HG03378 (cell line): ENCODE measurements at regions not wholly inside any gene's neighbourhood (a gene's known extent, or its start where the extent isn't known, plus 50 kb on each side); places are given as distances from the start of the nearest gene placed in this dataset.
A peak's percentile ranks its signal among the peaks of the same experiment; 100 is the strongest.
"Not testable (repeated sequence)": the region's sequence is repeated elsewhere in the genome, so short reads cannot be mapped to it uniquely, and the experiment has no call there.

Source experiments
- ATAC-seq: cut with Tn5 transposase; IDR thresholded peaks from one replicate; pipeline ENCODE4 v1.9.1; 2021; ENCODE audit warnings: mild to moderate bottlenecking, moderate library complexity; ENCODE audit not compliant: unreplicated experiment

- ATAC-seq, result not testable (repeated sequence)
Measured at GRCh38 chr15:38797506-38797905, 232.9 kb upstream of the RASGRP1 start.

GRCh38 chr15:38799202-38799601, 234.6 kb upstream of the RASGRP1 start:
- not testable (repeated sequence) for ATAC-seq

- ATAC-seq, result no peak
Measured at GRCh38 chr15:38809621-38810020, 245.0 kb upstream of the RASGRP1 start.

GRCh38 chr15:38810686-38811085, 246.1 kb upstream of the RASGRP1 start:
- no peak for ATAC-seq

- not testable (repeated sequence) for ATAC-seq
Measured at GRCh38 chr15:38814254-38814653, 249.6 kb upstream of the RASGRP1 start.

- no peak for ATAC-seq
Measured at GRCh38 chr15:38814891-38815290, 250.3 kb upstream of the RASGRP1 start.

- peak; percentile 86 for ATAC-seq
Measured at GRCh38 chr15:38817427-38818156, 253.0 kb upstream of the RASGRP1 start.

- ATAC-seq, result no peak
Measured at GRCh38 chr15:38818157-38818790, 253.7 kb upstream of the RASGRP1 start.

- ATAC-seq, result no peak
Measured at GRCh38 chr15:38819387-38819950, 254.9 kb upstream of the RASGRP1 start.

GRCh38 chr15:38823263-38823662, 258.6 kb upstream of the RASGRP1 start:
- no peak for ATAC-seq

- no peak for ATAC-seq
Measured at GRCh38 chr15:38824719-38825118, 260.1 kb upstream of the RASGRP1 start.

- ATAC-seq, result no peak
Measured at GRCh38 chr15:38826880-38827279, 262.3 kb upstream of the RASGRP1 start.

GRCh38 chr15:38828031-38828532, 263.5 kb upstream of the RASGRP1 start:
- ATAC-seq, result no peak

GRCh38 chr15:38829086-38829485, 264.5 kb upstream of the RASGRP1 start:
- ATAC-seq, result no peak

- ATAC-seq, result no peak
Measured at GRCh38 chr15:38842226-38842625, 277.6 kb upstream of the RASGRP1 start.

GRCh38 chr15:38843051-38843501, 278.5 kb upstream of the RASGRP1 start:
- no peak for ATAC-seq

- ATAC-seq, result no peak
Measured at GRCh38 chr15:38843736-38844590, 279.3 kb upstream of the RASGRP1 start.

GRCh38 chr15:38844736-38845135, 280.1 kb upstream of the RASGRP1 start:
- no peak for ATAC-seq

- ATAC-seq, result no peak
Measured at GRCh38 chr15:38846346-38846745, 281.7 kb upstream of the RASGRP1 start.

GRCh38 chr15:38847666-38848065, 283.1 kb upstream of the RASGRP1 start:
- no peak for ATAC-seq

GRCh38 chr15:38849046-38849445, 284.4 kb upstream of the RASGRP1 start:
- no peak for ATAC-seq
